OCI-LY3 (cell line): ENCODE measurements at regions not wholly inside any gene's neighbourhood (a gene's known extent, or its start where the extent isn't known, plus 50 kb on each side); places are given as distances from the start of the nearest gene placed in this dataset.

Source experiments
- EZH2phosphoT487 ChIP-seq: fragments of 200-600 bp; shearing (Covaris generic); IDR thresholded peaks from 2 replicates; pipeline ENCODE4 v1.6.1; 2018; ENCODE audit warnings: antibody characterized with exemption, mixed run types, low read depth
- TF ChIP-seq, protein P1 (sequence below): fragments of 200-600, 300-600 bp; sonication (generic); IDR thresholded peaks from 2 replicates; pipeline ENCODE4 v1.5.1; 2014; ENCODE audit warnings: antibody characterized with exemption, low read length, low read depth

- TF ChIP-seq, protein P1, sequence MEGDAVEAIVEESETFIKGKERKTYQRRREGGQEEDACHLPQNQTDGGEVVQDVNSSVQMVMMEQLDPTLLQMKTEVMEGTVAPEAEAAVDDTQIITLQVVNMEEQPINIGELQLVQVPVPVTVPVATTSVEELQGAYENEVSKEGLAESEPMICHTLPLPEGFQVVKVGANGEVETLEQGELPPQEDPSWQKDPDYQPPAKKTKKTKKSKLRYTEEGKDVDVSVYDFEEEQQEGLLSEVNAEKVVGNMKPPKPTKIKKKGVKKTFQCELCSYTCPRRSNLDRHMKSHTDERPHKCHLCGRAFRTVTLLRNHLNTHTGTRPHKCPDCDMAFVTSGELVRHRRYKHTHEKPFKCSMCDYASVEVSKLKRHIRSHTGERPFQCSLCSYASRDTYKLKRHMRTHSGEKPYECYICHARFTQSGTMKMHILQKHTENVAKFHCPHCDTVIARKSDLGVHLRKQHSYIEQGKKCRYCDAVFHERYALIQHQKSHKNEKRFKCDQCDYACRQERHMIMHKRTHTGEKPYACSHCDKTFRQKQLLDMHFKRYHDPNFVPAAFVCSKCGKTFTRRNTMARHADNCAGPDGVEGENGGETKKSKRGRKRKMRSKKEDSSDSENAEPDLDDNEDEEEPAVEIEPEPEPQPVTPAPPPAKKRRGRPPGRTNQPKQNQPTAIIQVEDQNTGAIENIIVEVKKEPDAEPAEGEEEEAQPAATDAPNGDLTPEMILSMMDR = no peak
- TF ChIP-seq EZH2phosphoT487 = no peak
Measured at GRCh38 chr12:131197490-131197889, 243.8 kb downstream of the ADGRD1 start.
